GM23338 (cell line): ENCODE measurements at regions not wholly inside any gene's neighbourhood (a gene's known extent, or its start where the extent isn't known, plus 50 kb on each side); places are given as distances from the start of the nearest gene placed in this dataset.

ENCODE experiments used
- CREB1 ChIP-seq: fragments of 250-450 bp; sonication (Bioruptor Pico); IDR thresholded peaks from 2 replicates; pipeline ENCODE4 v1.5.0; 2020; ENCODE audit warnings: low read depth, mild to moderate bottlenecking, moderate library complexity
- EZH2 ChIP-seq: fragments of 200-600 bp; sonication (generic); IDR thresholded peaks from one replicate; pipeline ENCODE4 v1.8.0; 2017; ENCODE audit warnings: antibody characterized with exemption, mild to moderate bottlenecking, low read depth; ENCODE audit not compliant: unreplicated experiment
- EZH2phosphoT487 ChIP-seq: fragments of 200-600 bp; sonication (generic); IDR thresholded peaks from one replicate; pipeline ENCODE4 v1.8.1; 2018; ENCODE audit warnings: antibody characterized with exemption; ENCODE audit not compliant: unreplicated experiment
- JUNB ChIP-seq: IDR thresholded peaks from one replicate; pipeline ENCODE4 v1.6.1; 2016; ENCODE audit warnings: antibody characterized with exemption; ENCODE audit not compliant: unreplicated experiment
- NANOG ChIP-seq: IDR thresholded peaks from 2 replicates; pipeline ENCODE4 v1.6.1; 2016; ENCODE audit warnings: antibody characterized with exemption, borderline replicate concordance
- POLR2AphosphoS5 ChIP-seq: IDR thresholded peaks from 2 replicates; pipeline ENCODE4 v1.6.1; 2016; ENCODE audit warnings: antibody characterized with exemption, low read depth
- STAT1 ChIP-seq: IDR thresholded peaks from one replicate; pipeline ENCODE4 v1.6.1; 2016; ENCODE audit warnings: antibody characterized with exemption; ENCODE audit not compliant: unreplicated experiment
- ZNF114 ChIP-seq: fragments of 250-450 bp; sonication (Bioruptor Pico); IDR thresholded peaks from 2 replicates; pipeline ENCODE4 v1.5.0; 2020; ENCODE audit warnings: mild to moderate bottlenecking, moderate library complexity
- TF ChIP-seq, protein P1 (sequence below), 2 experiments: fragments of 200-600 bp in 1 of 2; sonication (generic) in 1 of 2; conservative IDR thresholded peaks; 2 replicates each; pipeline versions ENCODE4 v1.5.1 to v1.6.1; 2016 to 2017; ENCODE audit warnings: antibody characterized with exemption in 2 of 2, low read depth in 2 of 2, mild to moderate bottlenecking in 2 of 2, moderate library complexity in 1 of 2
- TF ChIP-seq, protein P2 (sequence below): IDR thresholded peaks from one replicate; pipeline ENCODE4 v1.6.1; 2018; ENCODE audit warnings: antibody characterized with exemption; ENCODE audit not compliant: unreplicated experiment
- TF ChIP-seq, protein P3 (sequence below): IDR thresholded peaks from 2 replicates; pipeline ENCODE4 v1.6.1; 2016; ENCODE audit warnings: antibody characterized with exemption

DNA sequence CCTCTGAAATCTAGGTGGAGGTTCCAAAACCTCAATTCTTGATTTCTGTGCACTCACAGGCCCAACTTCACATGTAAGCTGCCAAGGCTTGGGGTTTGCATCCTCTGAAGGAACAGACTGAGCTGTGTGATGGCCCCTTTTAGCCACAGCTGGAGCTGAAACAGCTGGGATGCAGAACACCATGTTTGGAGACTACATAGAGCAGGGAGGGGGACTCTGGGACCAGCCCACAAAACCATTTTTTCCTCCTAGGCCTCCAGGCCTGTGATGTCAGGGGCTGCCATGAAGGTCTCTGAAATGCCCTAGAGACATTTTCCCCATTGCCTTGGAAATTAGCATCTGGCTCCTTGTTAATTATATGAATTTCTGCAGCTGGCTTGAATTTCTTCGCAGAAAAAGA is 1025.9 kb upstream of the NOVA1 start:
- TF ChIP-seq POLR2AphosphoS5 (no peak), EZH2phosphoT487 (no peak), EZH2 (no peak), NANOG (no peak), ZNF114 (CRISPR knock-in tag) (no peak), STAT1 (no peak), CREB1 (CRISPR knock-in tag) (no peak), JUNB (no peak)
- TF ChIP-seq, protein P1, sequence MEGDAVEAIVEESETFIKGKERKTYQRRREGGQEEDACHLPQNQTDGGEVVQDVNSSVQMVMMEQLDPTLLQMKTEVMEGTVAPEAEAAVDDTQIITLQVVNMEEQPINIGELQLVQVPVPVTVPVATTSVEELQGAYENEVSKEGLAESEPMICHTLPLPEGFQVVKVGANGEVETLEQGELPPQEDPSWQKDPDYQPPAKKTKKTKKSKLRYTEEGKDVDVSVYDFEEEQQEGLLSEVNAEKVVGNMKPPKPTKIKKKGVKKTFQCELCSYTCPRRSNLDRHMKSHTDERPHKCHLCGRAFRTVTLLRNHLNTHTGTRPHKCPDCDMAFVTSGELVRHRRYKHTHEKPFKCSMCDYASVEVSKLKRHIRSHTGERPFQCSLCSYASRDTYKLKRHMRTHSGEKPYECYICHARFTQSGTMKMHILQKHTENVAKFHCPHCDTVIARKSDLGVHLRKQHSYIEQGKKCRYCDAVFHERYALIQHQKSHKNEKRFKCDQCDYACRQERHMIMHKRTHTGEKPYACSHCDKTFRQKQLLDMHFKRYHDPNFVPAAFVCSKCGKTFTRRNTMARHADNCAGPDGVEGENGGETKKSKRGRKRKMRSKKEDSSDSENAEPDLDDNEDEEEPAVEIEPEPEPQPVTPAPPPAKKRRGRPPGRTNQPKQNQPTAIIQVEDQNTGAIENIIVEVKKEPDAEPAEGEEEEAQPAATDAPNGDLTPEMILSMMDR (conservative IDR thresholded peaks at IDR 0.05; ENCODE audit: low read depth in 2 of 2) = no peak
- TF ChIP-seq, protein P2, sequence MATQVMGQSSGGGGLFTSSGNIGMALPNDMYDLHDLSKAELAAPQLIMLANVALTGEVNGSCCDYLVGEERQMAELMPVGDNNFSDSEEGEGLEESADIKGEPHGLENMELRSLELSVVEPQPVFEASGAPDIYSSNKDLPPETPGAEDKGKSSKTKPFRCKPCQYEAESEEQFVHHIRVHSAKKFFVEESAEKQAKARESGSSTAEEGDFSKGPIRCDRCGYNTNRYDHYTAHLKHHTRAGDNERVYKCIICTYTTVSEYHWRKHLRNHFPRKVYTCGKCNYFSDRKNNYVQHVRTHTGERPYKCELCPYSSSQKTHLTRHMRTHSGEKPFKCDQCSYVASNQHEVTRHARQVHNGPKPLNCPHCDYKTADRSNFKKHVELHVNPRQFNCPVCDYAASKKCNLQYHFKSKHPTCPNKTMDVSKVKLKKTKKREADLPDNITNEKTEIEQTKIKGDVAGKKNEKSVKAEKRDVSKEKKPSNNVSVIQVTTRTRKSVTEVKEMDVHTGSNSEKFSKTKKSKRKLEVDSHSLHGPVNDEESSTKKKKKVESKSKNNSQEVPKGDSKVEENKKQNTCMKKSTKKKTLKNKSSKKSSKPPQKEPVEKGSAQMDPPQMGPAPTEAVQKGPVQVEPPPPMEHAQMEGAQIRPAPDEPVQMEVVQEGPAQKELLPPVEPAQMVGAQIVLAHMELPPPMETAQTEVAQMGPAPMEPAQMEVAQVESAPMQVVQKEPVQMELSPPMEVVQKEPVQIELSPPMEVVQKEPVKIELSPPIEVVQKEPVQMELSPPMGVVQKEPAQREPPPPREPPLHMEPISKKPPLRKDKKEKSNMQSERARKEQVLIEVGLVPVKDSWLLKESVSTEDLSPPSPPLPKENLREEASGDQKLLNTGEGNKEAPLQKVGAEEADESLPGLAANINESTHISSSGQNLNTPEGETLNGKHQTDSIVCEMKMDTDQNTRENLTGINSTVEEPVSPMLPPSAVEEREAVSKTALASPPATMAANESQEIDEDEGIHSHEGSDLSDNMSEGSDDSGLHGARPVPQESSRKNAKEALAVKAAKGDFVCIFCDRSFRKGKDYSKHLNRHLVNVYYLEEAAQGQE = no peak
- TF ChIP-seq, protein P3, sequence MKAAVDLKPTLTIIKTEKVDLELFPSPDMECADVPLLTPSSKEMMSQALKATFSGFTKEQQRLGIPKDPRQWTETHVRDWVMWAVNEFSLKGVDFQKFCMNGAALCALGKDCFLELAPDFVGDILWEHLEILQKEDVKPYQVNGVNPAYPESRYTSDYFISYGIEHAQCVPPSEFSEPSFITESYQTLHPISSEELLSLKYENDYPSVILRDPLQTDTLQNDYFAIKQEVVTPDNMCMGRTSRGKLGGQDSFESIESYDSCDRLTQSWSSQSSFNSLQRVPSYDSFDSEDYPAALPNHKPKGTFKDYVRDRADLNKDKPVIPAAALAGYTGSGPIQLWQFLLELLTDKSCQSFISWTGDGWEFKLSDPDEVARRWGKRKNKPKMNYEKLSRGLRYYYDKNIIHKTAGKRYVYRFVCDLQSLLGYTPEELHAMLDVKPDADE = no peak
